ENCODE measurements at regions not wholly inside any gene's neighbourhood (a gene's known extent, or its start where the extent isn't known, plus 50 kb on each side); places are given as distances from the start of the nearest gene placed in this dataset.

- no peak for DNase-seq
Measured at GRCh38 chr5:157930710-157931109, 71.8 kb upstream of the CLINT1 start.

GRCh38 chr5:157926977-157927376 is 68.0 kb upstream of the CLINT1 start:
- no peak for DNase-seq

- no peak for DNase-seq
Measured at GRCh38 chr5:157925786-157926671, 67.1 kb upstream of the CLINT1 start.

GRCh38 chr5:157924931-157925729 is 66.2 kb upstream of the CLINT1 start:
- DNase-seq = no peak

- DNase-seq = no peak
Measured at GRCh38 chr5:157924490-157924889, 65.5 kb upstream of the CLINT1 start.

- no peak for DNase-seq
Measured at GRCh38 chr5:157923765-157924164, 64.8 kb upstream of the CLINT1 start.

GRCh38 chr5:157922026-157922425 is 63.1 kb upstream of the CLINT1 start:
- DNase-seq = no peak

GRCh38 chr5:157920828-157921170 is 61.9 kb upstream of the CLINT1 start:
- no peak for DNase-seq

- no peak for DNase-seq
Measured at GRCh38 chr5:157918811-157919742, 60.1 kb upstream of the CLINT1 start.

- no peak for DNase-seq
Measured at GRCh38 chr5:157917899-157918809, 59.2 kb upstream of the CLINT1 start.

- DNase-seq = no peak
Measured at GRCh38 chr5:157917491-157917890, 58.5 kb upstream of the CLINT1 start.

GRCh38 chr5:157915638-157916037 is 56.7 kb upstream of the CLINT1 start:
- DNase-seq = peak; percentile 64

GRCh38 chr5:157914151-157914788 is 55.3 kb upstream of the CLINT1 start:
- no peak for DNase-seq

- DNase-seq = no peak
Measured at GRCh38 chr5:157913575-157913974, 54.6 kb upstream of the CLINT1 start.

- DNase-seq = no peak
Measured at GRCh38 chr5:157912621-157913325, 53.8 kb upstream of the CLINT1 start.

GRCh38 chr5:157911568-157911967 is 52.6 kb upstream of the CLINT1 start:
- DNase-seq = no peak
